Thoracic aorta (tissue), 2 donors: ENCODE measurements at regions not wholly inside any gene's neighbourhood (a gene's known extent, or its start where the extent isn't known, plus 50 kb on each side); places are given as distances from the start of the nearest gene placed in this dataset.

Source experiments
- ATAC-seq: fragments of 150-250 bp; one replicate; pipeline ENCODE4 v1.8.0; 2017; ENCODE audit warnings: low read depth; ENCODE audit not compliant: insufficient number of reproducible peaks, low FRiP score
- DNase-seq: peaks from one replicate; pipeline ENCODE4 v3.0.0-alpha.2; 2020; ENCODE audit warnings: low spot score
- H3K27ac ChIP-seq, 2 donors: fragments of 200-600 bp; sonication (generic); 1 replicate in 1 of 2; 2 replicates in 1 of 2; pipeline ENCODE4 v1.5.1; 2016; ENCODE audit warnings: mild to moderate bottlenecking in 2 of 2, moderate library complexity in 2 of 2
- H3K27me3 ChIP-seq: fragments of 200-600 bp; sonication (generic); replicated peaks from 2 replicates; pipeline ENCODE4 v1.6.0; 2016; ENCODE audit warnings: mild to moderate bottlenecking; ENCODE audit not compliant: insufficient read depth
- H3K36me3 ChIP-seq: fragments of 200-600 bp; sonication (generic); one replicate; pipeline ENCODE4 v1.5.1; 2016
- H3K4me1 ChIP-seq, 2 donors: fragments of 200-600 bp; sonication (generic); 1 replicate in 1 of 2; 2 replicates in 1 of 2; pipeline versions ENCODE4 v1.5.1 to v1.6.0; 2016; ENCODE audit warnings: low read depth in 2 of 2, mild to moderate bottlenecking in 1 of 2; ENCODE audit not compliant: control insufficient read depth in 1 of 2
- H3K4me3 ChIP-seq: fragments of 200-600 bp; sonication (generic); 2 replicates; pipeline ENCODE4 v1.5.1; 2016; ENCODE audit warnings: mild to moderate bottlenecking
- H3K9me3 ChIP-seq: fragments of 200-600 bp; sonication (generic); 2 replicates; pipeline ENCODE4 v1.5.1; 2016
- CTCF ChIP-seq: fragments of 200-600 bp; sonication (generic); IDR thresholded peaks from one replicate; pipeline ENCODE4 v1.5.1; 2019; ENCODE audit warnings: antibody characterized with exemption

GRCh38 chr10:2876032-2876431 lies 191.3 kb upstream of the PFKP start:
- H3K27ac ChIP-seq = no peak overlapping the region
- no peaks in the 10 kb centered on the region for H3K36me3 ChIP-seq
- no peaks in the 10 kb centered on the region for H3K27me3 ChIP-seq
- no peak for TF ChIP-seq CTCF
- no peaks in the 10 kb centered on the region for H3K9me3 ChIP-seq
- H3K4me3 ChIP-seq = no peak overlapping the region
- no peaks in the 10 kb centered on the region for H3K4me1 ChIP-seq
- no peak for DNase-seq
- no peak for ATAC-seq

GRCh38 chr10:2874963-2875362 lies 192.4 kb upstream of the PFKP start:
- ATAC-seq (no peak), DNase-seq (no peak)
- TF ChIP-seq CTCF = no peak
- no peak overlapping the region for H3K4me3 ChIP-seq
- H3K36me3 ChIP-seq = no peaks in the 10 kb centered on the region
- H3K4me1 ChIP-seq = no peaks in the 10 kb centered on the region
- no peak overlapping the region for H3K27ac ChIP-seq
- no peaks in the 10 kb centered on the region for H3K9me3 ChIP-seq
- H3K27me3 ChIP-seq = no peaks in the 10 kb centered on the region

GRCh38 chr10:2873769-2874168 lies 193.6 kb upstream of the PFKP start:
- DNase-seq (no peak), ATAC-seq (no peak)
- no peak for TF ChIP-seq CTCF
- no peak overlapping the region for H3K27ac ChIP-seq
- no peaks in the 10 kb centered on the region for H3K9me3 ChIP-seq
- no peak overlapping the region for H3K4me3 ChIP-seq
- no peaks in the 10 kb centered on the region for H3K27me3 ChIP-seq
- H3K36me3 ChIP-seq = no peaks in the 10 kb centered on the region
- H3K4me1 ChIP-seq = no peaks in the 10 kb centered on the region

GRCh38 chr10:2871673-2872219 lies 195.6 kb upstream of the PFKP start:
- TF ChIP-seq CTCF = no peak

GRCh38 chr10:2870654-2871053 lies 196.7 kb upstream of the PFKP start:
- no peak overlapping the region for H3K4me3 ChIP-seq
- ATAC-seq (no peak), DNase-seq (no peak)
- no peaks in the 10 kb centered on the region for H3K9me3 ChIP-seq
- no peaks in the 10 kb centered on the region for H3K27me3 ChIP-seq
- no peaks in the 10 kb centered on the region for H3K36me3 ChIP-seq
- H3K4me1 ChIP-seq = no peaks in the 10 kb centered on the region
- no peak overlapping the region for H3K27ac ChIP-seq
- no peak for TF ChIP-seq CTCF

More at GRCh38 chr10:2871673-2872219, 195.6 kb upstream of the PFKP start:
- no peaks in the 10 kb centered on the region for H3K36me3 ChIP-seq
- H3K9me3 ChIP-seq = no peaks in the 10 kb centered on the region
- no peak overlapping the region for H3K4me3 ChIP-seq
- H3K27ac ChIP-seq = no peak overlapping the region
- DNase-seq = no peak
- H3K27me3 ChIP-seq = no peaks in the 10 kb centered on the region
- H3K4me1 ChIP-seq = no peaks in the 10 kb centered on the region
- ATAC-seq = no peak
